Osteoblast (primary cell): ENCODE measurements at regions not wholly inside any gene's neighbourhood (a gene's known extent, or its start where the extent isn't known, plus 50 kb on each side); places are given as distances from the start of the nearest gene placed in this dataset.

Experiments used
- DNase-seq: peaks from one replicate; pipeline ENCODE4 v3.0.0; 2011; ENCODE audit warnings: low spot score, mixed read lengths; ENCODE audit not compliant: insufficient read length; ENCODE audit errors: missing footprints
- H2AFZ ChIP-seq: 2 replicates; pipeline ENCODE4 v1.6.0; 2011; ENCODE audit warnings: mild to moderate bottlenecking, low read length
- H3K27ac ChIP-seq: 2 replicates; pipeline ENCODE4 v1.5.1; 2011; ENCODE audit warnings: mild to moderate bottlenecking, low read depth, low read length, moderate library complexity
- H3K27me3 ChIP-seq: 2 replicates; pipeline ENCODE4 v1.6.0; 2012; ENCODE audit warnings: mild to moderate bottlenecking, control low read depth, inconsistent platforms, low read length, moderate library complexity; ENCODE audit not compliant: insufficient read depth
- H3K36me3 ChIP-seq: 2 replicates; pipeline ENCODE4 v1.5.1; 2011; ENCODE audit warnings: mild to moderate bottlenecking, low read length, control low read depth, moderate library complexity; ENCODE audit not compliant: insufficient read depth
- H3K4me1 ChIP-seq: 2 replicates; pipeline ENCODE4 v1.5.1; 2011; ENCODE audit warnings: mild to moderate bottlenecking, low read length, control low read depth, moderate library complexity; ENCODE audit not compliant: insufficient read depth
- H3K4me2 ChIP-seq: 2 replicates; pipeline ENCODE4 v1.6.0; 2011; ENCODE audit warnings: mild to moderate bottlenecking, low read length; ENCODE audit not compliant: insufficient read depth
- H3K4me3 ChIP-seq: fragments of 200-600 bp; sonication (generic); 3 replicates; pipeline ENCODE4 v1.5.1; 2012; ENCODE audit warnings: mild to moderate bottlenecking, low read length, inconsistent platforms; ENCODE audit not compliant: insufficient read depth
- H3K79me2 ChIP-seq: 2 replicates; pipeline ENCODE4 v1.6.0; 2012; ENCODE audit warnings: mild to moderate bottlenecking, low read length, control low read depth, inconsistent platforms; ENCODE audit not compliant: insufficient read depth
- H3K9me3 ChIP-seq: 2 replicates; pipeline ENCODE4 v1.5.1; 2011; ENCODE audit warnings: low read depth, low read length, control low read depth
- H4K20me1 ChIP-seq: 2 replicates; pipeline ENCODE4 v1.6.0; 2012; ENCODE audit warnings: mild to moderate bottlenecking, low read length, control low read depth; ENCODE audit not compliant: insufficient read depth
- CTCF ChIP-seq: IDR thresholded peaks from 2 replicates; pipeline ENCODE4 v1.5.1; 2011; ENCODE audit warnings: mild to moderate bottlenecking, low read depth, low read length, moderate library complexity; ENCODE audit errors: extremely low read depth

GRCh38 chr15:81560405-81560804 lies 186.4 kb upstream of the TMC3 start:
- H3K36me3 ChIP-seq, result no peaks in the 10 kb centered on the region
- no peaks in the 10 kb centered on the region for H3K9me3 ChIP-seq
- H3K27ac ChIP-seq, result no peak overlapping the region
- H3K4me2 ChIP-seq, result no peak overlapping the region
- no peak for TF ChIP-seq CTCF
- H4K20me1 ChIP-seq, result no peaks in the 10 kb centered on the region
- no peaks in the 10 kb centered on the region for H3K4me1 ChIP-seq
- DNase-seq, result no peak
- no peak overlapping the region for H2AFZ ChIP-seq
- no peaks in the 10 kb centered on the region for H3K79me2 ChIP-seq
- no peak overlapping the region for H3K4me3 ChIP-seq
- no peaks in the 10 kb centered on the region for H3K27me3 ChIP-seq

GRCh38 chr15:81558056-81558455 lies 184.0 kb upstream of the TMC3 start:
- no peak overlapping the region for H3K4me2 ChIP-seq
- H3K27ac ChIP-seq, result no peak overlapping the region
- H3K4me3 ChIP-seq, result no peak overlapping the region
- no peaks in the 10 kb centered on the region for H3K36me3 ChIP-seq
- no peaks in the 10 kb centered on the region for H3K27me3 ChIP-seq
- H3K9me3 ChIP-seq, result no peaks in the 10 kb centered on the region
- H3K79me2 ChIP-seq, result no peaks in the 10 kb centered on the region
- DNase-seq, result no peak
- no peak overlapping the region for H2AFZ ChIP-seq
- H3K4me1 ChIP-seq, result no peaks in the 10 kb centered on the region
- TF ChIP-seq CTCF, result no peak
- no peaks in the 10 kb centered on the region for H4K20me1 ChIP-seq

GRCh38 chr15:81555346-81555745 lies 181.3 kb upstream of the TMC3 start:
- no peak for TF ChIP-seq CTCF
- no peak overlapping the region for H2AFZ ChIP-seq

GRCh38 chr15:81548365-81549130 lies 174.5 kb upstream of the TMC3 start:
- no peaks in the 10 kb centered on the region for H3K27me3 ChIP-seq
- H3K79me2 ChIP-seq, result no peaks in the 10 kb centered on the region
- no peaks in the 10 kb centered on the region for H3K9me3 ChIP-seq
- H3K4me2 ChIP-seq, result no peak overlapping the region
- H3K36me3 ChIP-seq, result no peaks in the 10 kb centered on the region
- H3K4me1 ChIP-seq, result no peaks in the 10 kb centered on the region
- no peak overlapping the region for H3K4me3 ChIP-seq
- no peak for TF ChIP-seq CTCF
- H2AFZ ChIP-seq, result no peak overlapping the region
- no peak for DNase-seq
- no peaks in the 10 kb centered on the region for H4K20me1 ChIP-seq
- no peak overlapping the region for H3K27ac ChIP-seq

More at GRCh38 chr15:81555346-81555745, 181.3 kb upstream of the TMC3 start:
- Histone ChIP-seq H3K27me3 (no peaks in the 10 kb centered on the region), H3K4me2 (no peak overlapping the region), H3K4me3 (no peak overlapping the region), H3K4me1 (no peaks in the 10 kb centered on the region), H3K9me3 (no peaks in the 10 kb centered on the region), H3K27ac (no peak overlapping the region), H3K79me2 (no peaks in the 10 kb centered on the region), H4K20me1 (no peaks in the 10 kb centered on the region), H3K36me3 (no peaks in the 10 kb centered on the region)
- no peak for DNase-seq
